ENCODE measurements at regions not wholly inside any gene's neighbourhood (a gene's known extent, or its start where the extent isn't known, plus 50 kb on each side); places are given as distances from the start of the nearest gene placed in this dataset.

- TF ChIP-seq POLR2AphosphoS5 (IDR thresholded peaks at IDR 0.05; ENCODE audit: borderline replicate concordance, low read depth, low read length), result no peak
- TF ChIP-seq EZH2 (IDR thresholded peaks at IDR 0.05), result no peak
Measured at GRCh38 chr4:178752954-178753525, 1310.8 kb upstream of the AGA start.
